ENCODE measurements at regions not wholly inside any gene's neighbourhood (a gene's known extent, or its start where the extent isn't known, plus 50 kb on each side); places are given as distances from the start of the nearest gene placed in this dataset.

DNA sequence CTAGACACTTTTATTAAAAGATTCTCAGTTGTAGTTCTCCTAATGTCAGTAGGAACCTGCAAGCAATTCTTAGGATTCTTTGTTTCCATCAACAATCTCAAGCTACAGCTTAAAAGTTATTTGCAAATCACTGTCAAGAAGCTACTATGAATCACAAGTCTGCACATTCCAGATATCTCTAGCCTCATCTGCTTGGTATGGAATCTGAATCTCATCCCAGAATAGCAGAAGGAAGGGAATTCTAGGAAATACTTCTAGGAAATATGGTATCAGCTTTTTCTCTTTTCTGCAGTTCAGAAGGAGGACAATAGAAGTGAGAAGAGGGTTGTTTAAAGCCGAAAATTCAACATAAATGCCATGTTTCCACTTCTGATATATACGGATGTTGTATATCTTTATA, 792.2 kb upstream of the CDH9 start:
- H3K27ac ChIP-seq (ENCODE audit: low read depth in 1 of 3, low read length in 2 of 3), result no peak overlapping the region

DNA sequence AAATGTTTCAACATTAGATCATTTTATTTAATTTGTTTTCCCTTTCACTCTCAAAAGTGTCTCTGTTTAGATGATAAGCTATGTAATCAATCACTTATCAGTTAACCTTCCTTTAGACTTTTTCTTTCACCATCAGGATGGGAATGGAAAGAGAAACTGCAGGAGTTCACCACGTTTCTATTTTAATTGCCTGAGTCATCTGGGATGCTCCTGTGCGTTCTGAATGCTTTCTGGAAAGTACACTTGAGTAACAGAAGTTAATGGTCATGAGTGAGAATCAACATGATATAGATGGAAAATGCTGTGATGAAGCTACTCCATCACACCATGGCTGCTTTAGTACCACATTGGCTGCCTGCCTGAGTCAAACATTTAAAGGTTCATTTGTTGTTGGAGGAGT, 783.3 kb upstream of the CDH9 start:
- no peak for DNase-seq
- Histone ChIP-seq H3K4me3 (ENCODE audit: low read depth in 1 of 3, low read length in 3 of 3) (no peak overlapping the region), H3K27ac (ENCODE audit: low read depth in 1 of 3, low read length in 2 of 3) (no peak overlapping the region), H3K9me3 (ENCODE audit: control insufficient read depth in 2 of 2, insufficient read depth in 1 of 2, low read depth in 1 of 2, low read length in 1 of 2) (no peaks in the 10 kb centered on the region), H3K27me3 (ENCODE audit: control insufficient read depth in 3 of 3, insufficient read depth in 3 of 3, low read length in 3 of 3) (no peaks in the 10 kb centered on the region), H3K36me3 (ENCODE audit: control insufficient read depth in 3 of 3, insufficient read depth in 2 of 3, low read depth in 1 of 3, low read length in 3 of 3) (no peaks in the 10 kb centered on the region), H3K4me1 (ENCODE audit: control insufficient read depth in 3 of 3, insufficient read depth in 2 of 3, low read depth in 1 of 3, low read length in 2 of 3) (no peaks in the 10 kb centered on the region)
- FAIRE-seq, result no peak
- WGBS, 3 donors, result 7 to 31% (median 17%) methylated on average over 2 of the region's 2 CpGs

More for the DNA sequence above, 792.2 kb upstream of the CDH9 start:
- DNase-seq, result no peak
- Histone ChIP-seq H3K27me3 (ENCODE audit: control insufficient read depth in 3 of 3, insufficient read depth in 3 of 3, low read length in 3 of 3) (no peaks in the 10 kb centered on the region), H3K4me3 (ENCODE audit: low read depth in 1 of 3, low read length in 3 of 3) (no peak overlapping the region), H3K36me3 (ENCODE audit: control insufficient read depth in 3 of 3, insufficient read depth in 2 of 3, low read depth in 1 of 3, low read length in 3 of 3) (no peaks in the 10 kb centered on the region), H3K4me1 (ENCODE audit: control insufficient read depth in 3 of 3, insufficient read depth in 2 of 3, low read depth in 1 of 3, low read length in 2 of 3) (no peaks in the 10 kb centered on the region), H3K9me3 (ENCODE audit: control insufficient read depth in 2 of 2, insufficient read depth in 1 of 2, low read depth in 1 of 2, low read length in 1 of 2) (no peaks in the 10 kb centered on the region)
- FAIRE-seq, result no peak
- WGBS, 3 donors, result 82 to 88% (median 85%) methylated on average over 2 of the region's 2 CpGs

DNA sequence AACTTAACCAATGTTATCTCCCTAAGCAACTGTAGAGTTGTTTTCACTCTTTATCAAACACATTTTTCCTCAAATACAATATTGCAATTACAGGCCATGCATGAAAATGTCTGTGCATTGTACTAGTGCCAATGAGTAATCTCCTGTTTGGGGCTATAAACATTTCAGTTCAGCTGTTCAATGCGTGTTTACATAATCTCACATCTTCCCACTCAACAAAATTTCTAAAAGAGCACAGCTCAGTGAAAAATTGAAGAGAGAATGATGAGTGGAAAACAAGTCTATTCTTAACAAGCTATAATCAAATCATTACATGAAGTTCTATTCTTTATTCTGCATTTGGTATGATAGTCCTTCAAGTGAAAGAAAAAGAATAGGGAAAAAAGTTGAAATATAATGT, 780.5 kb upstream of the CDH9 start:
- H3K27me3 ChIP-seq (ENCODE audit: control insufficient read depth in 3 of 3, insufficient read depth in 3 of 3, low read length in 3 of 3), result no peaks in the 10 kb centered on the region
- no peaks in the 10 kb centered on the region for H3K4me1 ChIP-seq (ENCODE audit: control insufficient read depth in 3 of 3, insufficient read depth in 2 of 3, low read depth in 1 of 3, low read length in 2 of 3)
- WGBS, 3 donors, result 38 to 54% (median 53%) methylated on average over 1 of the region's 1 CpG
- peaks cover 0 to 5% of the 10 kb centered on the region in 2 donors for H3K9me3 ChIP-seq (ENCODE audit: control insufficient read depth in 2 of 2, insufficient read depth in 1 of 2, low read depth in 1 of 2, low read length in 1 of 2)
- no peak overlapping the region for H3K27ac ChIP-seq (ENCODE audit: low read depth in 1 of 3, low read length in 2 of 3)
- DNase-seq, result no peak
- H3K36me3 ChIP-seq (ENCODE audit: control insufficient read depth in 3 of 3, insufficient read depth in 2 of 3, low read depth in 1 of 3, low read length in 3 of 3), result no peaks in the 10 kb centered on the region
- H3K4me3 ChIP-seq (ENCODE audit: low read depth in 1 of 3, low read length in 3 of 3), result no peak overlapping the region
- FAIRE-seq, result no peak

DNA sequence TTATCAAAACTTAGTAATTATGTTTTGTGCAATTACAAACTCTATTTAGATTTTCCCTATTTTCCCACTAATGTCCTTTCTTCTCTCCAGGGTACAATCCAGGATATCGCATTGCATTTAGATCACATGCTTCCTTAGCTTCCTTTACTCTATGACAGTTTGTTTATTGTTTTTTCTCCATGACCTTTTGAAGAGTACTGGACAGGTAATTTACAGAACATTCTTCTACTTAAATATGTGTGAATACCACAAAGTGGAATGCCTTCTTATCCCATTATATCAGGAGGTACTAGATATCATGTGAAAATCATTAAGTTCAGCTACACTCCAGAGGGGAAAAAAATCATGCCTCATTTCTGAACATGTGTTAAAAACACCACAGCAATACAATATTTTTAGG, 776.6 kb upstream of the CDH9 start:
- DNase-seq (no peak), FAIRE-seq (no peak)
- H3K27me3 ChIP-seq (ENCODE audit: control insufficient read depth in 3 of 3, insufficient read depth in 3 of 3, low read length in 3 of 3), result no peaks in the 10 kb centered on the region
- H3K4me3 ChIP-seq (ENCODE audit: low read depth in 1 of 3, low read length in 3 of 3), result no peak overlapping the region
- no peaks in the 10 kb centered on the region for H3K36me3 ChIP-seq (ENCODE audit: control insufficient read depth in 3 of 3, insufficient read depth in 2 of 3, low read depth in 1 of 3, low read length in 3 of 3)
- H3K27ac ChIP-seq (ENCODE audit: low read depth in 1 of 3, low read length in 2 of 3), result no peak overlapping the region
- peaks cover 0 to 5% of the 10 kb centered on the region in 2 donors for H3K9me3 ChIP-seq (ENCODE audit: control insufficient read depth in 2 of 2, insufficient read depth in 1 of 2, low read depth in 1 of 2, low read length in 1 of 2)
- no peaks in the 10 kb centered on the region for H3K4me1 ChIP-seq (ENCODE audit: control insufficient read depth in 3 of 3, insufficient read depth in 2 of 3, low read depth in 1 of 3, low read length in 2 of 3)
- WGBS, 3 donors, result 0% methylated on average over 1 of the region's 1 CpG

DNA sequence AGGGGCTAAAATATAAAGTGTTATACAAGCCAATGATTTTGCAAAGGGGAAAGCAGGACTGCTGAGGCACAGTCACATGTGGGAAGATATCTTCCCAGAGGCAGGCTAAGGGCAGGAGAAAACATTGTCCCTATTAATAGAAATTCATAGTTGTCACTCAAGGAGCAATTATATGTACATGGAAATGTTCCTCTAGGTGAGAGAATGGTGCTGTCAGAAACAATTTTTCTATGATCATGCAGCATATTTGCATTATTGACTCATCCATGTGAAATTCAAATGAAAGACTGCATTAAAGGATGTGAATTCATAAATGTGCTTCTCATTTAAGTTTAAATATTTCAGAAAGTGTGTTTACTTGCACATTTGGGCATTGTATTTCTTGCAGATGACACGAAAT, 775.9 kb upstream of the CDH9 start:
- no peak overlapping the region for H3K27ac ChIP-seq (ENCODE audit: low read depth in 1 of 3, low read length in 2 of 3)
- WGBS, 3 donors, result 27 to 77% (median 55%) methylated on average over 1 of the region's 1 CpG
- peaks cover 0 to 5% of the 10 kb centered on the region in 2 donors for H3K9me3 ChIP-seq (ENCODE audit: control insufficient read depth in 2 of 2, insufficient read depth in 1 of 2, low read depth in 1 of 2, low read length in 1 of 2)
- H3K36me3 ChIP-seq (ENCODE audit: control insufficient read depth in 3 of 3, insufficient read depth in 2 of 3, low read depth in 1 of 3, low read length in 3 of 3), result no peaks in the 10 kb centered on the region
- no peak for FAIRE-seq
- H3K27me3 ChIP-seq (ENCODE audit: control insufficient read depth in 3 of 3, insufficient read depth in 3 of 3, low read length in 3 of 3), result no peaks in the 10 kb centered on the region
- H3K4me3 ChIP-seq (ENCODE audit: low read depth in 1 of 3, low read length in 3 of 3), result no peak overlapping the region
- no peaks in the 10 kb centered on the region for H3K4me1 ChIP-seq (ENCODE audit: control insufficient read depth in 3 of 3, insufficient read depth in 2 of 3, low read depth in 1 of 3, low read length in 2 of 3)
- DNase-seq, result no peak

DNA sequence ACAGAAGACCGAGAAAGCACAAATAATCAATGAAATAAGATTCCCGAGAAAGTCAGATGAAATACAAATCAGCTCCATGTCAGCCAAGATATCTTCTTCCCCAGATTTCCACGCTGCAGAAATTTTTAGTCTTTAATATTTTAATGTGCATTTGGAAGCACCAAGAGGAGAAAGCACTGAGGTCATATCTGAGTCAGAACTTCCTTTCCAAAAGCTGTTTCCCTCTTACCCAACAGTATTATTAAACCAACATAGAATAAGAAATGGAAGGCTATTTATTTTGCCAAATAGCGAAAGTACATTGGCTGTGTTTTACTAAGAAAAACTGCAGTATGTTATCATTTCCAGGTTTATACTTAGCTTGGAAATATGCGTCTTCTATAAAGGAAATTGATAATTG, 772.1 kb upstream of the CDH9 start:
- Histone ChIP-seq H3K36me3 (ENCODE audit: control insufficient read depth in 3 of 3, insufficient read depth in 2 of 3, low read depth in 1 of 3, low read length in 3 of 3) (no peaks in the 10 kb centered on the region), H3K27ac (ENCODE audit: low read depth in 1 of 3, low read length in 2 of 3) (no peak overlapping the region), H3K27me3 (ENCODE audit: control insufficient read depth in 3 of 3, insufficient read depth in 3 of 3, low read length in 3 of 3) (no peaks in the 10 kb centered on the region), H3K4me3 (ENCODE audit: low read depth in 1 of 3, low read length in 3 of 3) (no peak overlapping the region), H3K9me3 (ENCODE audit: control insufficient read depth in 2 of 2, insufficient read depth in 1 of 2, low read depth in 1 of 2, low read length in 1 of 2) (peaks cover 0 to 1% of the 10 kb centered on the region in 2 donors), H3K4me1 (ENCODE audit: control insufficient read depth in 3 of 3, insufficient read depth in 2 of 3, low read depth in 1 of 3, low read length in 2 of 3) (no peaks in the 10 kb centered on the region)
- WGBS, 3 donors, result 79 to 81% (median 80%) methylated on average over 5 of the region's 5 CpGs
- FAIRE-seq (no peak), DNase-seq (no peak)

DNA sequence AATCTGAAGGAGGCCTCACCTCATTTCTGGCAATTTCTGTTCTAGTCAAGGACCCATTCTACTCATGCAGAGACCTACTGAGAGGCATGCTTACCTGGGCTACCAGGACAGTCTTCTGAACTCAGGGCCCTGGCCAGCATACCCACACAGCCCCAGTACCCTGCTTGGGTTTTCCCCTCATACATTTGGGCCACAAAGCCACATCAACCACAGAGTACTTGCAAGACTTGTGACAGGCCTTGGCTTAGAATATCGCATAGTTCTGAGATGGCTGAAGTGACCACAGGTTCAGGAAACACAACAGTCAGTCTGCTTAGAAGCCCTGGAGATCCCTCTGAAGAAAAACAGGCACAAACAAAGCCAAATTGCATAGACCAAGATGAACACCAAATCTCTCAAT, 758.8 kb upstream of the CDH9 start:
- Histone ChIP-seq H3K36me3 (ENCODE audit: control insufficient read depth in 3 of 3, insufficient read depth in 2 of 3, low read depth in 1 of 3, low read length in 3 of 3) (no peaks in the 10 kb centered on the region), H3K4me3 (ENCODE audit: low read depth in 1 of 3, low read length in 3 of 3) (no peak overlapping the region), H3K9me3 (ENCODE audit: control insufficient read depth in 2 of 2, insufficient read depth in 1 of 2, low read depth in 1 of 2, low read length in 1 of 2) (peaks cover 2 to 15% of the 10 kb centered on the region in 2 donors), H3K27me3 (ENCODE audit: control insufficient read depth in 3 of 3, insufficient read depth in 3 of 3, low read length in 3 of 3) (no peaks in the 10 kb centered on the region), H3K4me1 (ENCODE audit: control insufficient read depth in 3 of 3, insufficient read depth in 2 of 3, low read depth in 1 of 3, low read length in 2 of 3) (no peaks in the 10 kb centered on the region), H3K27ac (ENCODE audit: low read depth in 1 of 3, low read length in 2 of 3) (no peak overlapping the region)
- FAIRE-seq (no peak), DNase-seq (no peak)
- 89 to 97% (median 95%) methylated on average over 1 of the region's 1 CpG for WGBS, 3 donors

DNA sequence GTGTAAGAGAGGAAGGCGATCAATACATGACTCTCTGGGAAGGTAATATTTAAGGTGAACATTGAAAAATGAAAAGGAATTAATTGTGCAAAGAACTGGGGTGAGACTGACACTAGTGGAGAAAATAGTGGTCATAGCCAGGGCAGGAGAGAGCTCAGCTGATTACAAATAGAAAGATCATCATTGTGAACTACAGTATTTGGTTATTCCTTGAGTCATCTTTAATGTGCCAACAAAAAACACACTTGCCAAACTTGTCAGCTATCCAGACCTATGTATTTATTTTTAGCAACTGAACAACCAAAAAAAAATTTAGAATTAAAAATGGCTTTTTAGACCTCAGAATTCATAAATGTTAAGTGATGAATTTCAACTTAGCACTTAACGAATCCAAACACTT, 749.8 kb upstream of the CDH9 start:
- Histone ChIP-seq H3K4me1 (ENCODE audit: control insufficient read depth in 3 of 3, insufficient read depth in 2 of 3, low read depth in 1 of 3, low read length in 2 of 3) (no peaks in the 10 kb centered on the region), H3K9me3 (ENCODE audit: control insufficient read depth in 2 of 2, insufficient read depth in 1 of 2, low read depth in 1 of 2, low read length in 1 of 2) (peaks cover 0 to 4% of the 10 kb centered on the region in 2 donors), H3K27me3 (ENCODE audit: control insufficient read depth in 3 of 3, insufficient read depth in 3 of 3, low read length in 3 of 3) (no peaks in the 10 kb centered on the region), H3K36me3 (ENCODE audit: control insufficient read depth in 3 of 3, insufficient read depth in 2 of 3, low read depth in 1 of 3, low read length in 3 of 3) (no peaks in the 10 kb centered on the region), H3K27ac (ENCODE audit: low read depth in 1 of 3, low read length in 2 of 3) (no peak overlapping the region), H3K4me3 (ENCODE audit: low read depth in 1 of 3, low read length in 3 of 3) (no peak overlapping the region)
- DNase-seq, result no peak
- WGBS, 3 donors, result 91 to 94% (median 92%) methylated on average over 2 of the region's 2 CpGs
- FAIRE-seq, result no peak

DNA sequence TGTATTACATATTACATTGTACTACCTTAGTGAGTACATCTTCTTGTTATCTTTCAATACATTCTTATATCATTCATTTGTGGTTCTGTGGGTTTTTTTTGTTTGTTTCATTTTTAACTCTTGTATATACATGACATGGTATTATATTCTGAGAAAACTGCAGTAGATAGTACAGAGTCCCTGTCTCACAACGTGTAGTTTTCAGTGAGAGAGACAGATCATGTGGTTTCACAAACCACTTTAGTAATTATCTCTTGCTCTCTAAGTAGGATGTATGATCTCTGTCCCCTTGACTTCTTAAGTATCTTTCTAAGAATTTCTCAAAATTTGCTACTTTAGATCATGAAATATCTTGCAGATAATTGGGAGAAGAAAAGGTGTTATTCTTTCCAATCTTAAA, 745.9 kb upstream of the CDH9 start:
- WGBS, 3 donors, result 38 to 58% (median 58%) methylated on average over 1 of the region's 1 CpG
- FAIRE-seq, result no peak
- no peak for DNase-seq

More for the DNA sequence above, 745.9 kb upstream of the CDH9 start:
- Histone ChIP-seq H3K27ac (ENCODE audit: low read depth in 1 of 3, low read length in 2 of 3) (no peak overlapping the region), H3K36me3 (ENCODE audit: control insufficient read depth in 3 of 3, insufficient read depth in 2 of 3, low read depth in 1 of 3, low read length in 3 of 3) (no peaks in the 10 kb centered on the region), H3K4me1 (ENCODE audit: control insufficient read depth in 3 of 3, insufficient read depth in 2 of 3, low read depth in 1 of 3, low read length in 2 of 3) (no peaks in the 10 kb centered on the region), H3K27me3 (ENCODE audit: control insufficient read depth in 3 of 3, insufficient read depth in 3 of 3, low read length in 3 of 3) (no peaks in the 10 kb centered on the region), H3K4me3 (ENCODE audit: low read depth in 1 of 3, low read length in 3 of 3) (no peak overlapping the region), H3K9me3 (ENCODE audit: control insufficient read depth in 2 of 2, insufficient read depth in 1 of 2, low read depth in 1 of 2, low read length in 1 of 2) (peaks cover 0 to 4% of the 10 kb centered on the region in 2 donors)

Data from small intestine (tissue), 7 donors.